H9 (cell line): ENCODE measurements at regions not wholly inside any gene's neighbourhood (a gene's known extent, or its start where the extent isn't known, plus 50 kb on each side); places are given as distances from the start of the nearest gene placed in this dataset.

Experiments used
- DNase-seq: peaks from one replicate; pipeline ENCODE4 v3.0.0-alpha.2; 2017
- H2AFZ ChIP-seq: one replicate; pipeline ENCODE4 v1.6.1; 2013; ENCODE audit warnings: mild to moderate bottlenecking, low read length, control low read depth, moderate library complexity
- H2AK5ac ChIP-seq: 2 replicates; pipeline ENCODE4 v1.6.1; 2013; ENCODE audit warnings: low read length, control low read depth, mixed read lengths; ENCODE audit not compliant: insufficient read length
- H2BK120ac ChIP-seq: one replicate; pipeline ENCODE4 v1.6.1; 2013; ENCODE audit warnings: low read depth, mild to moderate bottlenecking, low read length, control low read depth, inconsistent platforms; ENCODE audit not compliant: poor library complexity, severe bottlenecking
- H2BK12ac ChIP-seq: 2 replicates; pipeline ENCODE4 v1.6.1; 2013; ENCODE audit warnings: low read length, control low read depth, mixed read lengths, low read depth; ENCODE audit not compliant: insufficient read length
- H2BK15ac ChIP-seq: 2 replicates; pipeline ENCODE4 v1.6.1; 2013; ENCODE audit warnings: low read depth, low read length, control low read depth
- H2BK20ac ChIP-seq: one replicate; pipeline ENCODE4 v1.6.1; 2013; ENCODE audit warnings: low read depth, mild to moderate bottlenecking, low read length, control low read depth, inconsistent platforms; ENCODE audit not compliant: poor library complexity, severe bottlenecking
- H2BK5ac ChIP-seq: 2 replicates; pipeline ENCODE4 v1.6.1; 2013; ENCODE audit warnings: low read length, control low read depth, mixed read lengths; ENCODE audit not compliant: insufficient read length
- H3K14ac ChIP-seq: 2 replicates; pipeline ENCODE4 v1.6.1; 2013; ENCODE audit warnings: low read length, control low read depth; ENCODE audit not compliant: insufficient read depth
- H3K18ac ChIP-seq: 2 replicates; pipeline ENCODE4 v1.6.1; 2013; ENCODE audit warnings: low read depth, mild to moderate bottlenecking, mixed read lengths, low read length, control low read depth; ENCODE audit not compliant: insufficient read length
- H3K23ac ChIP-seq: 2 replicates; pipeline ENCODE4 v1.6.1; 2013; ENCODE audit warnings: low read length, control low read depth, mixed read lengths, low read depth; ENCODE audit not compliant: insufficient read length
- H3K23me2 ChIP-seq: 2 replicates; pipeline ENCODE4 v1.6.1; 2013; ENCODE audit warnings: low read depth, mild to moderate bottlenecking, mixed read lengths, low read length, control low read depth; ENCODE audit not compliant: insufficient read length, poor library complexity, severe bottlenecking
- H3K27ac ChIP-seq: 2 replicates; pipeline ENCODE4 v1.5.1; 2013; ENCODE audit warnings: low read length, control low read depth, mixed read lengths, low read depth; ENCODE audit not compliant: insufficient read length
- H3K27me3 ChIP-seq: 2 replicates; pipeline ENCODE4 v1.6.1; 2013; ENCODE audit warnings: low read length, control low read depth, inconsistent platforms; ENCODE audit not compliant: insufficient read depth
- H3K4ac ChIP-seq: 2 replicates; pipeline ENCODE4 v1.6.1; 2013; ENCODE audit warnings: low read depth, mild to moderate bottlenecking, control low read depth, inconsistent platforms, low read length, moderate library complexity
- H3K4me1 ChIP-seq: 2 replicates; pipeline ENCODE4 v1.6.1; 2013; ENCODE audit warnings: low read length, control low read depth, inconsistent platforms; ENCODE audit not compliant: insufficient read depth
- H3K4me2 ChIP-seq: 2 replicates; pipeline ENCODE4 v1.6.1; 2013; ENCODE audit warnings: low read length, control low read depth, mixed read lengths; ENCODE audit not compliant: insufficient read length, insufficient read depth
- H3K56ac ChIP-seq: 2 replicates; pipeline ENCODE4 v1.6.1; 2013; ENCODE audit warnings: low read depth, mild to moderate bottlenecking, mixed read lengths, low read length, control low read depth; ENCODE audit not compliant: insufficient read length
- H3K79me1 ChIP-seq: 2 replicates; pipeline ENCODE4 v1.6.1; 2013; ENCODE audit warnings: low read depth, mild to moderate bottlenecking, moderate library complexity, low read length, control low read depth, inconsistent platforms; ENCODE audit not compliant: insufficient read depth, poor library complexity, severe bottlenecking
- H3K79me2 ChIP-seq: 2 replicates; pipeline ENCODE4 v1.6.1; 2013; ENCODE audit warnings: low read length, control low read depth, inconsistent platforms; ENCODE audit not compliant: insufficient read depth
- H3K9ac ChIP-seq: 2 replicates; pipeline ENCODE4 v1.6.1; 2013; ENCODE audit warnings: low read length, control low read depth, mixed read lengths; ENCODE audit not compliant: insufficient read length; ENCODE audit errors: extremely low read depth
- H3K9me3 ChIP-seq: one replicate; pipeline ENCODE4 v1.6.1; 2013; ENCODE audit warnings: low read depth, low read length, inconsistent platforms; ENCODE audit not compliant: control insufficient read depth
- H3T11ph ChIP-seq: one replicate; pipeline ENCODE4 v1.6.1; 2013; ENCODE audit warnings: mild to moderate bottlenecking, low read length, control low read depth, inconsistent platforms
- H4K20me1 ChIP-seq: one replicate; pipeline ENCODE4 v1.6.1; 2013; ENCODE audit not compliant: control insufficient read depth, insufficient read length, insufficient read depth
- H4K5ac ChIP-seq: 2 replicates; pipeline ENCODE4 v1.6.1; 2013; ENCODE audit warnings: low read depth, mild to moderate bottlenecking, mixed read lengths, low read length, control low read depth; ENCODE audit not compliant: insufficient read length
- H4K8ac ChIP-seq: replicated peaks from 2 replicates; pipeline ENCODE4 v1.6.1; 2013; ENCODE audit warnings: low read length, control low read depth, mixed read lengths, low read depth; ENCODE audit not compliant: insufficient read length
- H4K91ac ChIP-seq: 2 replicates; pipeline ENCODE4 v1.6.1; 2013; ENCODE audit warnings: low read depth, mild to moderate bottlenecking, moderate library complexity, mixed read lengths, low read length, control low read depth; ENCODE audit not compliant: insufficient read length
- H3K27ac Mint-ChIP-seq, 3 experiments: 2 replicates in 2 of 3; 3 replicates in 1 of 3; pipeline ENCODE4 v1.8.0; 2020 to 2021; ENCODE audit warnings: mixed read lengths in 3 of 3, mild to moderate bottlenecking in 1 of 3, moderate library complexity in 1 of 3
- H3K27me3 Mint-ChIP-seq: 2 replicates; pipeline ENCODE4 v1.8.0; 2021; ENCODE audit warnings: low read depth, mild to moderate bottlenecking, moderate library complexity, mixed read lengths
- H3K36me3 Mint-ChIP-seq, 3 experiments: 2 replicates in 2 of 3; 3 replicates in 1 of 3; pipeline ENCODE4 v1.8.0; 2020 to 2021; ENCODE audit warnings: low read depth in 3 of 3, mixed read lengths in 3 of 3; ENCODE audit not compliant: insufficient read depth in 1 of 3
- H3K4me1 Mint-ChIP-seq, 2 experiments: 2 replicates each; pipeline ENCODE4 v1.8.0; 2020; ENCODE audit warnings: mixed read lengths in 2 of 2
- H3K4me3 Mint-ChIP-seq, 2 experiments: 2 replicates in 1 of 2; 3 replicates in 1 of 2; pipeline ENCODE4 v1.8.0; 2020 to 2021; ENCODE audit warnings: mild to moderate bottlenecking in 2 of 2, mixed read lengths in 2 of 2, moderate library complexity in 1 of 2
- H3K9me3 Mint-ChIP-seq, 2 experiments: 2 replicates in 1 of 2; 3 replicates in 1 of 2; pipeline ENCODE4 v1.8.0; 2020; ENCODE audit warnings: mild to moderate bottlenecking in 2 of 2, mixed read lengths in 2 of 2, moderate library complexity in 1 of 2
- WGBS: extraction: QIAGEN DNeasy Blood & Tissue Kit; methylation state at CpG from one replicate; pipeline ENCODE4 v1.1.7; 2013; ENCODE audit warnings: missing lambda C conversion rate, low lambda C conversion rate, mixed read lengths; ENCODE audit not compliant: insufficient read length; ENCODE audit errors: extremely low coverage; 5-methylcytosine and 5-hydroxymethylcytosine counted together
- TF ChIP-seq, protein P1 (sequence below): fragments of 200-600 bp; sonication (generic); conservative IDR thresholded peaks from 3 replicates; pipeline ENCODE4 v1.8.0; 2021; ENCODE audit warnings: antibody characterized with exemption, mild to moderate bottlenecking

DNA sequence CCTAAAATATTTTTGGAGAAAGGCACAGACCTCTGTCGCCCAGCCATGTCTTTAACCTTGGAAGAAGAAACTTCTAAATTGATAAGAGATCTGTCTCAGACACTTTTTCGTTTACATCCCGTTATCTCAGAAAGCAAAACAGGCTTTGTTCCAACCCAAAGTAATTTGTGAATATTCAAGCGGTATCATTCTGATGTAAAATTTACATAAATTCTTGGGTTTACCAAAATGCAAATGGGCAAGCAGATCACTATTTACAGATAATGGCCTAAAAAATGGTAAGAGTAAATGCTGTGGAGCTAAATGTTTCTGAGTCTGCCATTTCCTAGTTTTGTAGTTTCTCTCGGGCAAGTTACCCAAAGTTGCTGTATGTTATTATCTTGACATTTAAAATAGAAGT, 101.9 kb upstream of the VPREB1 start:
- peaks cover 14% of the 10 kb centered on the region for H3K27me3 ChIP-seq
- no peak overlapping the region for H3K18ac ChIP-seq
- no peak overlapping the region for H2BK120ac ChIP-seq
- H4K20me1 ChIP-seq: no peaks in the 10 kb centered on the region
- H3K27me3 Mint-ChIP-seq: peaks cover 93% of the 10 kb centered on the region
- H3K27ac ChIP-seq: no peak overlapping the region
- no peaks in the 10 kb centered on the region for H3K4me1 ChIP-seq
- H3K4me1 Mint-ChIP-seq: peaks cover 14 to 23% of the 10 kb centered on the region in 2 experiments
- no peak overlapping the region for H4K8ac ChIP-seq
- H3K56ac ChIP-seq: no peak overlapping the region
- peak overlapping the region in 1 of 3 experiments; percentile 93; a peak in 3 of 7 replicates for H3K27ac Mint-ChIP-seq
- H3K9me3 Mint-ChIP-seq: peaks cover 0 to 7% of the 10 kb centered on the region in 2 experiments; a peak in 3 of 5 replicates
- no peaks in the 10 kb centered on the region; a peak in 1 of 7 replicates for H3K36me3 Mint-ChIP-seq
- no peak overlapping the region for H2AFZ ChIP-seq
- H2BK15ac ChIP-seq: no peak overlapping the region
- no CpG with 5 or more reads among the region's 5 CpGs for WGBS
- H4K91ac ChIP-seq: no peak overlapping the region
- no peak overlapping the region for H4K5ac ChIP-seq
- no peaks in the 10 kb centered on the region for H3K9me3 ChIP-seq
- H3K4me2 ChIP-seq: no peak overlapping the region
- H3K79me1 ChIP-seq: no peaks in the 10 kb centered on the region
- no peak overlapping the region for H3T11ph ChIP-seq
- no peak overlapping the region for H3K9ac ChIP-seq
- no peak overlapping the region for H2BK20ac ChIP-seq
- H3K23me2 ChIP-seq: no peaks in the 10 kb centered on the region
- DNase-seq: no peak
- TF ChIP-seq, protein P1, sequence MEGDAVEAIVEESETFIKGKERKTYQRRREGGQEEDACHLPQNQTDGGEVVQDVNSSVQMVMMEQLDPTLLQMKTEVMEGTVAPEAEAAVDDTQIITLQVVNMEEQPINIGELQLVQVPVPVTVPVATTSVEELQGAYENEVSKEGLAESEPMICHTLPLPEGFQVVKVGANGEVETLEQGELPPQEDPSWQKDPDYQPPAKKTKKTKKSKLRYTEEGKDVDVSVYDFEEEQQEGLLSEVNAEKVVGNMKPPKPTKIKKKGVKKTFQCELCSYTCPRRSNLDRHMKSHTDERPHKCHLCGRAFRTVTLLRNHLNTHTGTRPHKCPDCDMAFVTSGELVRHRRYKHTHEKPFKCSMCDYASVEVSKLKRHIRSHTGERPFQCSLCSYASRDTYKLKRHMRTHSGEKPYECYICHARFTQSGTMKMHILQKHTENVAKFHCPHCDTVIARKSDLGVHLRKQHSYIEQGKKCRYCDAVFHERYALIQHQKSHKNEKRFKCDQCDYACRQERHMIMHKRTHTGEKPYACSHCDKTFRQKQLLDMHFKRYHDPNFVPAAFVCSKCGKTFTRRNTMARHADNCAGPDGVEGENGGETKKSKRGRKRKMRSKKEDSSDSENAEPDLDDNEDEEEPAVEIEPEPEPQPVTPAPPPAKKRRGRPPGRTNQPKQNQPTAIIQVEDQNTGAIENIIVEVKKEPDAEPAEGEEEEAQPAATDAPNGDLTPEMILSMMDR: no peak
- H2BK5ac ChIP-seq: no peak overlapping the region
- 0 out of 5 replicates have a peak overlapping the region, but pooled peaks of 1 of the 2 experiments have one; percentile 15 for H3K4me3 Mint-ChIP-seq
- no peak overlapping the region for H3K4ac ChIP-seq
- H2AK5ac ChIP-seq: no peak overlapping the region
- H3K79me2 ChIP-seq: no peaks in the 10 kb centered on the region
- H3K23ac ChIP-seq: no peak overlapping the region
- H3K14ac ChIP-seq: no peak overlapping the region
- H2BK12ac ChIP-seq: no peak overlapping the region
